ENCODE measurements at regions not wholly inside any gene's neighbourhood (a gene's known extent, or its start where the extent isn't known, plus 50 kb on each side); places are given as distances from the start of the nearest gene placed in this dataset.

DNA sequence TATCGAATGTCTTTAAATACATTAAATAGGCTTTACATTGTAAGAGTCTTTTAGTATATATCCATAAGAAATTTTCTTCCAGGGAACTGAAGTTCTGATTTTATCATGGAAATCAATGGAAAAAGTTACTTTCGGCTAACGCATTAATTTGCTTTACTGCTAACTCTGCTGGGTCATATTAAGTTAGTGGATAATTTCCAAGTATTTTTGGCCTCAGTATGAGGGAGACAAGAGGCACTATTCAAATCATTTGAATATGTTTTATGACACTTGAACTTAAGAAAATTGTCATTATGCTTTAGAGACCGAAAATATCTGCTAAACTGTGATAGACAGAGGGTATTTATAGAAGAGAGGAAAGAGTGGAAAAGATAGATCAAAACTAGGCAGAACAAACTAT lies 237.5 kb downstream of the PCDH7 start:
- TF ChIP-seq CTCF (IDR thresholded peaks at IDR 0.05), result no peak
- TF ChIP-seq POLR2A (IDR thresholded peaks at IDR 0.05), result no peak

All from right lobe of liver (tissue), 4 donors.